Lower leg skin (tissue), 3 donors: ENCODE measurements at regions not wholly inside any gene's neighbourhood (a gene's known extent, or its start where the extent isn't known, plus 50 kb on each side); places are given as distances from the start of the nearest gene placed in this dataset.

Source experiments
- CTCF ChIP-seq, 3 donors: fragments of 450-650 bp; IDR thresholded peaks; one replicate each; pipeline ENCODE4 v1.5.1; 2016; ENCODE audit warnings: antibody characterized with exemption in 3 of 3, mild to moderate bottlenecking in 3 of 3, moderate library complexity in 2 of 3
- POLR2A ChIP-seq, 2 donors: fragments of 450-650 bp; IDR thresholded peaks; one replicate each; pipeline ENCODE4 v1.6.1; 2016 to 2017; ENCODE audit warnings: antibody characterized with exemption in 2 of 2, mild to moderate bottlenecking in 1 of 2, moderate library complexity in 1 of 2

- no peak for TF ChIP-seq CTCF (IDR thresholded peaks at IDR 0.05)
- TF ChIP-seq POLR2A (IDR thresholded peaks at IDR 0.05): no peak
These were observed 238.7 kb upstream of the ZFHX3 start for GRCh38 chr16:73286346-73287267.
